ENCODE measurements at regions not wholly inside any gene's neighbourhood (a gene's known extent, or its start where the extent isn't known, plus 50 kb on each side); places are given as distances from the start of the nearest gene placed in this dataset.

- FAIRE-seq: peak; percentile 47
- no peak for TF ChIP-seq TAF1 (IDR thresholded peaks at IDR 0.05; ENCODE audit: low read depth, low read length)
- no peak for TF ChIP-seq SPI1 (IDR thresholded peaks at IDR 0.05; ENCODE audit: low read depth, low read length)
- TF ChIP-seq PAX5 (IDR thresholded peaks at IDR 0.05; ENCODE audit: insufficient read depth, low read length, severe bottlenecking): no peak
- TF ChIP-seq POLR2AphosphoS5 (IDR thresholded peaks at IDR 0.05; ENCODE audit: low read depth, low read length): no peak
- no peak for TF ChIP-seq POU2F2 (IDR thresholded peaks at IDR 0.05; ENCODE audit: low read depth, low read length)
- no peak for TF ChIP-seq POLR2A (IDR thresholded peaks at IDR 0.05; ENCODE audit: low read depth, low read length)
- DNase-seq (ENCODE audit: insufficient read length, low spot score): no peak
These were observed 61.9 kb upstream of the ADO start for GRCh38 chr10:62742536-62743061.

GRCh38 chr10:62744136-62744535 is 60.4 kb upstream of the ADO start:
- FAIRE-seq: no peak
- no peak for DNase-seq (ENCODE audit: insufficient read length, low spot score)
- TF ChIP-seq POU2F2 (IDR thresholded peaks at IDR 0.05; ENCODE audit: low read depth, low read length): no peak
- TF ChIP-seq POLR2A (IDR thresholded peaks at IDR 0.05; ENCODE audit: low read depth, low read length): no peak
- TF ChIP-seq SPI1 (IDR thresholded peaks at IDR 0.05; ENCODE audit: low read depth, low read length): no peak
- TF ChIP-seq POLR2AphosphoS5 (IDR thresholded peaks at IDR 0.05; ENCODE audit: low read depth, low read length): no peak
- no peak for TF ChIP-seq TAF1 (IDR thresholded peaks at IDR 0.05; ENCODE audit: low read depth, low read length)
- no peak for TF ChIP-seq PAX5 (IDR thresholded peaks at IDR 0.05; ENCODE audit: insufficient read depth, low read length, severe bottlenecking)

GRCh38 chr10:62745581-62745980 is 58.9 kb upstream of the ADO start:
- DNase-seq (ENCODE audit: insufficient read length, low spot score) (no peak), FAIRE-seq (no peak)
- TF ChIP-seq POU2F2 (IDR thresholded peaks at IDR 0.05; ENCODE audit: low read depth, low read length) (no peak), POLR2A (IDR thresholded peaks at IDR 0.05; ENCODE audit: low read depth, low read length) (no peak), PAX5 (IDR thresholded peaks at IDR 0.05; ENCODE audit: insufficient read depth, low read length, severe bottlenecking) (no peak), SPI1 (IDR thresholded peaks at IDR 0.05; ENCODE audit: low read depth, low read length) (no peak), TAF1 (IDR thresholded peaks at IDR 0.05; ENCODE audit: low read depth, low read length) (no peak), POLR2AphosphoS5 (IDR thresholded peaks at IDR 0.05; ENCODE audit: low read depth, low read length) (no peak)

- FAIRE-seq (no peak), DNase-seq (ENCODE audit: insufficient read length, low spot score) (no peak)
- no peak for TF ChIP-seq PAX5 (IDR thresholded peaks at IDR 0.05; ENCODE audit: insufficient read depth, low read length, severe bottlenecking)
- TF ChIP-seq SPI1 (IDR thresholded peaks at IDR 0.05; ENCODE audit: low read depth, low read length): no peak
- TF ChIP-seq POLR2A (IDR thresholded peaks at IDR 0.05; ENCODE audit: low read depth, low read length): no peak
These were observed 57.4 kb upstream of the ADO start for GRCh38 chr10:62746951-62747729.

- DNase-seq (ENCODE audit: insufficient read length, low spot score) (no peak), FAIRE-seq (no peak)
- TF ChIP-seq PAX5 (IDR thresholded peaks at IDR 0.05; ENCODE audit: insufficient read depth, low read length, severe bottlenecking) (no peak), TAF1 (IDR thresholded peaks at IDR 0.05; ENCODE audit: low read depth, low read length) (no peak), SPI1 (IDR thresholded peaks at IDR 0.05; ENCODE audit: low read depth, low read length) (no peak), POLR2A (IDR thresholded peaks at IDR 0.05; ENCODE audit: low read depth, low read length) (no peak)
These were observed 56.1 kb upstream of the ADO start for GRCh38 chr10:62748386-62748785.

- FAIRE-seq: peak; percentile 51
- no peak for DNase-seq (ENCODE audit: insufficient read length, low spot score)
- no peak for TF ChIP-seq PAX5 (IDR thresholded peaks at IDR 0.05; ENCODE audit: insufficient read depth, low read length, severe bottlenecking)
- peak; percentile 53; the same call in 1 of the 2 replicates for TF ChIP-seq SPI1 (IDR thresholded peaks at IDR 0.05; ENCODE audit: low read depth, low read length)
These were observed 55.3 kb upstream of the ADO start for GRCh38 chr10:62749093-62749683.

All from GM12891 (cell line).